ENCODE measurements at regions not wholly inside any gene's neighbourhood (a gene's known extent, or its start where the extent isn't known, plus 50 kb on each side); places are given as distances from the start of the nearest gene placed in this dataset.

GRCh38 chr18:28510210-28510609 lies 333.3 kb upstream of the CDH2 start:
- Histone ChIP-seq H3K4me3 (no peak overlapping the region), H3K27me3 (no peaks in the 10 kb centered on the region), H3K9me3 (no peaks in the 10 kb centered on the region), H3K36me3 (no peaks in the 10 kb centered on the region), H3K27ac (no peak overlapping the region), H3K4me1 (no peaks in the 10 kb centered on the region)
- ATAC-seq, result no peak
- no peak for TF ChIP-seq POLR2AphosphoS5 (IDR thresholded peaks at IDR 0.05)
- no peak for TF ChIP-seq POLR2A (IDR thresholded peaks at IDR 0.05)
- TF ChIP-seq EP300 (IDR thresholded peaks at IDR 0.05), result no peak
- no peak for TF ChIP-seq CTCF (IDR thresholded peaks at IDR 0.05)

- H3K4me1 ChIP-seq, result no peaks in the 10 kb centered on the region
- no peaks in the 10 kb centered on the region for H3K27me3 ChIP-seq
- no peak for ATAC-seq
- H3K4me3 ChIP-seq, result no peak overlapping the region
- TF ChIP-seq CTCF (IDR thresholded peaks at IDR 0.05) (no peak), POLR2A (IDR thresholded peaks at IDR 0.05) (no peak), EP300 (IDR thresholded peaks at IDR 0.05) (no peak), POLR2AphosphoS5 (IDR thresholded peaks at IDR 0.05) (no peak)
- H3K9me3 ChIP-seq, result no peaks in the 10 kb centered on the region
- no peaks in the 10 kb centered on the region for H3K36me3 ChIP-seq
- no peak overlapping the region for H3K27ac ChIP-seq
- WGBS, 2 donors (ENCODE audit: low coverage in 1 of 2), result 74 to 77% methylated on average over 3 to 4 of the region's 4 CpGs
Observed at GRCh38 chr18:28504066-28504465, 327.1 kb upstream of the CDH2 start.

- 60 to 67% methylated on average over 1 of the region's 1 CpG for WGBS, 2 donors (ENCODE audit: low coverage in 1 of 2)
- H3K27me3 ChIP-seq, result no peaks in the 10 kb centered on the region
- H3K36me3 ChIP-seq, result no peaks in the 10 kb centered on the region
- no peak overlapping the region for H3K27ac ChIP-seq
- H3K9me3 ChIP-seq, result peaks cover 0 to 4% (median 0%) of the 10 kb centered on the region in 3 donors
- no peaks in the 10 kb centered on the region for H3K4me1 ChIP-seq
- no peak overlapping the region for H3K4me3 ChIP-seq
- no peak for ATAC-seq
- TF ChIP-seq CTCF (IDR thresholded peaks at IDR 0.05), result no peak
- TF ChIP-seq EP300 (IDR thresholded peaks at IDR 0.05), result no peak
- no peak for TF ChIP-seq POLR2A (IDR thresholded peaks at IDR 0.05)
- TF ChIP-seq POLR2AphosphoS5 (IDR thresholded peaks at IDR 0.05), result no peak
Observed at GRCh38 chr18:28494151-28494550, 317.2 kb upstream of the CDH2 start.

GRCh38 chr18:28485918-28486317 lies 309.0 kb upstream of the CDH2 start:
- no peaks in the 10 kb centered on the region for H3K27me3 ChIP-seq
- H3K27ac ChIP-seq, result no peak overlapping the region
- ATAC-seq, result no peak
- no peaks in the 10 kb centered on the region for H3K4me1 ChIP-seq
- H3K4me3 ChIP-seq, result no peak overlapping the region
- H3K36me3 ChIP-seq, result no peaks in the 10 kb centered on the region
- 33 to 55% methylated on average over 2 of the region's 2 CpGs for WGBS, 2 donors (ENCODE audit: low coverage in 1 of 2)
- TF ChIP-seq POLR2AphosphoS5 (IDR thresholded peaks at IDR 0.05) (no peak), POLR2A (IDR thresholded peaks at IDR 0.05) (no peak), CTCF (IDR thresholded peaks at IDR 0.05) (no peak), EP300 (IDR thresholded peaks at IDR 0.05) (no peak)
- H3K9me3 ChIP-seq, result no peaks in the 10 kb centered on the region

- Histone ChIP-seq H3K27me3 (no peaks in the 10 kb centered on the region), H3K4me3 (no peak overlapping the region), H3K4me1 (no peaks in the 10 kb centered on the region), H3K27ac (no peak overlapping the region), H3K36me3 (no peaks in the 10 kb centered on the region), H3K9me3 (no peaks in the 10 kb centered on the region)
- ATAC-seq, result no peak
- TF ChIP-seq CTCF (IDR thresholded peaks at IDR 0.05) (no peak), POLR2A (IDR thresholded peaks at IDR 0.05) (no peak), EP300 (IDR thresholded peaks at IDR 0.05) (no peak), POLR2AphosphoS5 (IDR thresholded peaks at IDR 0.05) (no peak)
Observed at GRCh38 chr18:28485210-28485801, 308.4 kb upstream of the CDH2 start.
